GM18526 (cell line): ENCODE measurements at regions not wholly inside any gene's neighbourhood (a gene's known extent, or its start where the extent isn't known, plus 50 kb on each side); places are given as distances from the start of the nearest gene placed in this dataset.

Source experiments
- POLR2A ChIP-seq: IDR thresholded peaks from 3 replicates; pipeline ENCODE4 v1.6.1; 2011; ENCODE audit not compliant: insufficient read length; ENCODE audit errors: extremely low read depth

- TF ChIP-seq POLR2A, result no peak
Measured at GRCh38 chr2:8107621-8108378, 574.1 kb upstream of the ID2 start.

- TF ChIP-seq POLR2A, result no peak
Measured at GRCh38 chr2:8110716-8111115, 571.1 kb upstream of the ID2 start.

- TF ChIP-seq POLR2A, result no peak
Measured at GRCh38 chr2:8111193-8111592, 570.7 kb upstream of the ID2 start.

GRCh38 chr2:8115456-8115855, 566.4 kb upstream of the ID2 start:
- TF ChIP-seq POLR2A, result no peak

- no peak for TF ChIP-seq POLR2A
Measured at GRCh38 chr2:8115966-8116365, 565.9 kb upstream of the ID2 start.

- no peak for TF ChIP-seq POLR2A
Measured at GRCh38 chr2:8116661-8117060, 565.2 kb upstream of the ID2 start.

GRCh38 chr2:8118940-8119781, 562.7 kb upstream of the ID2 start:
- no peak for TF ChIP-seq POLR2A

- TF ChIP-seq POLR2A, result no peak
Measured at GRCh38 chr2:8119782-8120505, 561.9 kb upstream of the ID2 start.

- no peak for TF ChIP-seq POLR2A
Measured at GRCh38 chr2:8120506-8120860, 561.4 kb upstream of the ID2 start.

- no peak for TF ChIP-seq POLR2A
Measured at GRCh38 chr2:8121022-8121825, 560.6 kb upstream of the ID2 start.

- TF ChIP-seq POLR2A, result no peak
Measured at GRCh38 chr2:8121826-8122513, 559.9 kb upstream of the ID2 start.

GRCh38 chr2:8122520-8122919, 559.3 kb upstream of the ID2 start:
- no peak for TF ChIP-seq POLR2A

GRCh38 chr2:8123464-8123863, 558.4 kb upstream of the ID2 start:
- TF ChIP-seq POLR2A, result no peak
